D721Med (cell line): ENCODE measurements at regions not wholly inside any gene's neighbourhood (a gene's known extent, or its start where the extent isn't known, plus 50 kb on each side); places are given as distances from the start of the nearest gene placed in this dataset.

Source experiments
- DNase-seq: peaks from one replicate; pipeline ENCODE4 v3.0.0; 2011; ENCODE audit warnings: low spot score; ENCODE audit not compliant: insufficient read length
- FAIRE-seq: peaks from 2 replicates; lab custom pipeline; 2011; peaks lifted over from hg19 to GRCh38; lab: Jason Lieb, UNC
- TF ChIP-seq, protein P1 (sequence below): IDR thresholded peaks from 2 replicates; pipeline ENCODE4 v1.5.1; 2012; ENCODE audit warnings: mild to moderate bottlenecking, control low read depth; ENCODE audit not compliant: insufficient read depth; ENCODE audit errors: missing control alignments

- FAIRE-seq: no peak
- DNase-seq: no peak
- TF ChIP-seq, protein P1, sequence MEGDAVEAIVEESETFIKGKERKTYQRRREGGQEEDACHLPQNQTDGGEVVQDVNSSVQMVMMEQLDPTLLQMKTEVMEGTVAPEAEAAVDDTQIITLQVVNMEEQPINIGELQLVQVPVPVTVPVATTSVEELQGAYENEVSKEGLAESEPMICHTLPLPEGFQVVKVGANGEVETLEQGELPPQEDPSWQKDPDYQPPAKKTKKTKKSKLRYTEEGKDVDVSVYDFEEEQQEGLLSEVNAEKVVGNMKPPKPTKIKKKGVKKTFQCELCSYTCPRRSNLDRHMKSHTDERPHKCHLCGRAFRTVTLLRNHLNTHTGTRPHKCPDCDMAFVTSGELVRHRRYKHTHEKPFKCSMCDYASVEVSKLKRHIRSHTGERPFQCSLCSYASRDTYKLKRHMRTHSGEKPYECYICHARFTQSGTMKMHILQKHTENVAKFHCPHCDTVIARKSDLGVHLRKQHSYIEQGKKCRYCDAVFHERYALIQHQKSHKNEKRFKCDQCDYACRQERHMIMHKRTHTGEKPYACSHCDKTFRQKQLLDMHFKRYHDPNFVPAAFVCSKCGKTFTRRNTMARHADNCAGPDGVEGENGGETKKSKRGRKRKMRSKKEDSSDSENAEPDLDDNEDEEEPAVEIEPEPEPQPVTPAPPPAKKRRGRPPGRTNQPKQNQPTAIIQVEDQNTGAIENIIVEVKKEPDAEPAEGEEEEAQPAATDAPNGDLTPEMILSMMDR: no peak
These were observed 86.5 kb upstream of the PRR23E start for GRCh38 chr3:127106456-127106855.

GRCh38 chr3:127107002-127107401, 85.9 kb upstream of the PRR23E start:
- TF ChIP-seq, protein P1: no peak
- DNase-seq (no peak), FAIRE-seq (no peak)

DNA sequence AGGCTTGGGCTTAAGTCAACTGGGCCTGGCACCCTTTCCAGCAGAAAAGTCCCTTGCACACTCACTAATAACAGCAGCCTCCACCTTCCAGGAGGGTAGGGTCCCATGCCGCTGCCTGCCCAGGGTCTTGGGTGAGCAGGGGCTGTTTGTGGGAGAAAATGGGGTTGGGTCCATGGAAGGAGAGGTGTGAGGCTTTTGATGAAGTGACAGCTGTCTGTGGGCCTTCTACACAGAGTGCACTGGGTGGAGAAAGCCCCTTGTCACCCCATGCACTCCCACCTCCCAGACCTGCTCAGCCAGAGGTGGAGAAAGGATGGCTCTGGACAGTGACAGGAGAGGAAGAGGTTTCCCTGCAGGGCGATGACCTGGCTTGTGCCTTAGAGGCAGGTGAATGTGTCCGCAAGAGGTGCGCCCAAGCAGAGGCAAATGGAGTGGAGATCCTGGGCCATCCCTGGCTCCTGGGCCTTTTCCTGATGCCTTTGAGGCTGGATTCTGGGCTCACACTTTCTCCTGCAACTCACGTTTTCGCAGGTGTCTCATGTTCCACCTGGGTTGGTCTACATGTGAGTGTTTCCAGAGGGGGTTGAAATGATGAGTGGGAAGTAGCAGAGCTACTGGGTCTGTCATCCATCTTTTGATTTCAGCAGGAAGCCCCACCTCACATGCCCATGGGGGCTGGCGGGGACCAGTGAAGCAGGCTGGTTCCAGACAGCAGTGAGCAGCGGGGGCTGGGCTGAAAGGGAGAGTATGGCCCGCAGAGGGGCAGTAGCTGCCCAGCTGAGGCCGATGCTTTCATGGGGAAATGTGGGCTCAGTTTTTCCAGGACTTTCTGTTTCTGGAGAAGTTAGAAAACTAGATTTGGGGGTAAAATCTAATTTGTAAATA, 85.2 kb upstream of the PRR23E start:
- TF ChIP-seq, protein P1: no peak
- no peak for FAIRE-seq
- no peak for DNase-seq

- TF ChIP-seq, protein P1: no peak
- DNase-seq (no peak), FAIRE-seq (no peak)
These were observed 84.1 kb upstream of the PRR23E start for GRCh38 chr3:127108796-127109195.

- DNase-seq: no peak
- no peak for FAIRE-seq
- TF ChIP-seq, protein P1: no peak
These were observed 81.8 kb upstream of the PRR23E start for GRCh38 chr3:127110982-127111693.

DNA sequence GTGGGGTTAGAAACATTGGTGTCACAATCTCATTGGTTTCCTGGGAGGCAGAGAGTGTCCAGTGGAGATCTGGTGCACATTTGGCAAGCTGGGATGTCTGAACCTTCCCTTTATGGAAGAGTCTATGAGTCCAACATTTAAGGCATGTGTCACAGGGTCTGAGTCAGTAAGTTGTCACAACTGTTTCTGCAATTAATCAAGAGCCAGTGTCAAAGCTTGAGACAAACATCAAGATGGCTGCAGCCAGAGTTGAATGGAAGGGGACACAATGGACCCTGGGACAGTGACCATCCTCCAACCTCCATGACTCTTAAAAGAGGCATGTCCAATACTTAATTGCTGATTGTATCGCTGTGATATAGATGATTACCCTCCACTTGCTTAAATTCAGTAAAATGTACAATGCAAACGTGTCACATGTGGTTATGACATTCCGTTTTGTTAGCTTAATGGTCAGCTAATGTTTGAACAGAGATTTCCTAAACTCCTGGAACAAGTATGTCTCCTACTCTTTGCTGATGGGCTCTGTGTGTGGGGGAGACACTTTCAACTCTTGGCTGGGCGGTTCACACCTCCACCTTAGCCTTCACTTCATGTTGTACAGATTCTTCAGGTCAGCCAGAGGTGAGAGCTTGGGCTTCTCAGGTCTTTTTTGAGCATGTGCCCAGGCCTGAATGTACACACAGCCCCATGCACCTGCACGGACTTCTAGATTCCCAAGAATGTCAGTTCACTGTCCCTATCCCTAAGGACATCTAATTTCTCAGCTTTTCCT, 79.9 kb upstream of the PRR23E start:
- TF ChIP-seq, protein P1: no peak
- FAIRE-seq: no peak
- no peak for DNase-seq
